K562 (cell line): ENCODE measurements at regions not wholly inside any gene's neighbourhood (a gene's known extent, or its start where the extent isn't known, plus 50 kb on each side); places are given as distances from the start of the nearest gene placed in this dataset.
A peak's percentile ranks its signal among the peaks of the same experiment; 100 is the strongest.

ENCODE experiments used
- ATF2 ChIP-seq: sonication (generic); formaldehyde crosslinking; IDR thresholded peaks from 2 replicates; pipeline ENCODE4 v1.8.1; 2022; ENCODE audit warnings: missing genetic modification reagents
- BCLAF1 ChIP-seq, 2 experiments: fragments of 450-650 bp in 1 of 2; IDR thresholded peaks; 2 replicates each; pipeline ENCODE4 v1.6.1; 2011 to 2017; ENCODE audit warnings: low read depth in 2 of 2, antibody characterized with exemption in 1 of 2, borderline replicate concordance in 1 of 2, low read length in 1 of 2, mild to moderate bottlenecking in 1 of 2, mixed read lengths in 1 of 2; ENCODE audit not compliant: control insufficient read depth in 1 of 2
- CBFA2T3 ChIP-seq: fragments of 450-650 bp; IDR thresholded peaks from 2 replicates; pipeline ENCODE4 v1.6.1; 2017
- CHD2 ChIP-seq: IDR thresholded peaks from 2 replicates; pipeline ENCODE4 v1.6.1; 2011; ENCODE audit warnings: low read depth, low read length
- ELK3 ChIP-seq: fragments of 450-650 bp; formaldehyde crosslinking; IDR thresholded peaks from 2 replicates; pipeline ENCODE4 v1.4.0; 2020; ENCODE audit warnings: mild to moderate bottlenecking
- GATA2 ChIP-seq: sonication (generic); formaldehyde crosslinking; IDR thresholded peaks from 2 replicates; pipeline ENCODE4 v1.4.0; 2020; ENCODE audit warnings: mild to moderate bottlenecking, missing genetic modification reagents
- TEAD4 ChIP-seq, 2 experiments: sonication (generic) in 1 of 2; formaldehyde crosslinking in 1 of 2; IDR thresholded peaks; 2 replicates each; pipeline versions ENCODE4 v1.6.1 to v1.8.0; 2012 to 2022; ENCODE audit warnings: borderline replicate concordance in 1 of 2, inconsistent platforms in 1 of 2, low read length in 1 of 2, mild to moderate bottlenecking in 1 of 2, missing genetic modification reagents in 1 of 2
- THRAP3 ChIP-seq: fragments of 450-650 bp; IDR thresholded peaks from 2 replicates; pipeline ENCODE4 v1.6.1; 2016; ENCODE audit warnings: mild to moderate bottlenecking, inconsistent platforms, borderline replicate concordance
- ZFP1 ChIP-seq: fragments of 450-650 bp; formaldehyde crosslinking; IDR thresholded peaks from 2 replicates; pipeline ENCODE4 v1.4.0; 2020; ENCODE audit warnings: mild to moderate bottlenecking, mixed read lengths
- ZFP30 ChIP-seq: fragments of 250-450 bp; sonication (Bioruptor Pico); IDR thresholded peaks from 2 replicates; pipeline ENCODE4 v1.8.0; 2022; ENCODE audit warnings: moderate library complexity, mild to moderate bottlenecking, inconsistent platforms, borderline replicate concordance
- ZNF175 ChIP-seq: fragments of 200-800 bp; sonication (Bioruptor generic); IDR thresholded peaks from 2 replicates; pipeline ENCODE4 v1.6.1; 2016; ENCODE audit warnings: low read depth, mild to moderate bottlenecking, missing genetic modification characterization, missing compliant biosample characterization
- ZNF282 ChIP-seq: sonication (generic); formaldehyde crosslinking; IDR thresholded peaks from 2 replicates; pipeline ENCODE4 v1.8.1; 2023; ENCODE audit warnings: missing genetic modification reagents
- ZNF561 ChIP-seq: fragments of 450-650 bp; formaldehyde crosslinking; conservative IDR thresholded peaks from 2 replicates; pipeline ENCODE4 v1.4.0; 2020; ENCODE audit warnings: mild to moderate bottlenecking, moderate library complexity
- ZNF778 ChIP-seq: fragments of 450-650 bp; formaldehyde crosslinking; IDR thresholded peaks from 2 replicates; pipeline ENCODE4 v1.4.0; 2020; ENCODE audit warnings: mild to moderate bottlenecking, moderate library complexity
- TF ChIP-seq, protein P1 (sequence below): sonication (generic); formaldehyde crosslinking; IDR thresholded peaks from 2 replicates; pipeline ENCODE4 v1.8.0; 2022; ENCODE audit warnings: missing genetic modification reagents, mild to moderate bottlenecking, moderate library complexity, borderline replicate concordance
- TF ChIP-seq, protein P2 (sequence below): IDR thresholded peaks from 2 replicates; pipeline ENCODE4 v1.6.1; 2011; ENCODE audit not compliant: insufficient read length; ENCODE audit errors: extremely low read depth
- TF ChIP-seq, protein P3 (sequence below): IDR thresholded peaks from 2 replicates; pipeline ENCODE4 v1.6.1; 2016; ENCODE audit warnings: missing genetic modification characterization, missing compliant biosample characterization

DNA sequence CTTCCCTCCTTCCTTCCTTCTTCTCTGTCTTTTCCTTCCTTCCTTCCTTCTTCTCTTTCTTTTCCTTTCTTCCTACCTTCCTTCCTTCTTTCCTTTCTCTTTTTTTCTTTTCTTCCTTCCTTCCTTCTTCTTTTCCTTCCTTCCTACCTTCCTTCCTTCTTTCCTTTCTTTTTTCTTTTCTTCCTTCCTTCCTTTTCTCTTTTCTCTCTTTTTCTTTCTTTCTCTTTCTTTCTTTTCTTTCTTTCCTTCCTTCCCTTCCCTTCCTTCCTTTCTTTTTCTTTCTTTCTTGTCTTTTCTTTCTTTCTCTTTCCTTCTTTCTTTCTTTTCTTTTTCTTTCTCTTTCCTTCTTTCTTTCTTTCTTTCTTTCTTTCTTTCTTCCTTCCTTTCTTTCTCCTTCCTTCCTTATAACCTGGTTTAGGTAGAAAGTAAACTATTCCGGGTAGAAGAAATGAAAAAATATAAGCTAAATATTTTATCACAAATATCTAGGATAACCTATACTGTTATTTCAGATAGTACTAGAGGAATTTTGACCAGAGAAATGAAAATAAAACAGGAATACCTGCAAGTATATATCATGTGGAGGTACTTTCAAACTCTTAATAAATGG, 1741.8 kb upstream of the CDH9 start (continued):
- TF ChIP-seq ELK3 (CRISPR knock-in tag) (no peak), GATA2 (CRISPR knock-in tag) (no peak), THRAP3 (0 out of 2 replicates have a peak, but pooled peaks have one; percentile 62), CBFA2T3 (no peak), CHD2 (no peak), ZFP30 (no peak), ZNF282 (CRISPR knock-in tag) (no peak), TEAD4 (IDR thresholded peaks at IDR 0.05; ENCODE audit: low read length) (no peak), TEAD4 (CRISPR knock-in tag; IDR thresholded peaks at IDR 0.05; ENCODE audit: borderline replicate concordance) (no peak), ATF2 (CRISPR knock-in tag) (no peak), ZNF561 (CRISPR knock-in tag) (no peak), ZNF175 (CRISPR knock-in tag) (no peak), ZFP1 (CRISPR knock-in tag) (no peak), BCLAF1 (IDR thresholded peaks at IDR 0.05; ENCODE audit: borderline replicate concordance in 1 of 2, control insufficient read depth in 1 of 2, low read depth in 2 of 2, low read length in 1 of 2) (no peak), ZNF778 (CRISPR knock-in tag) (no peak)
- TF ChIP-seq, protein P1, sequence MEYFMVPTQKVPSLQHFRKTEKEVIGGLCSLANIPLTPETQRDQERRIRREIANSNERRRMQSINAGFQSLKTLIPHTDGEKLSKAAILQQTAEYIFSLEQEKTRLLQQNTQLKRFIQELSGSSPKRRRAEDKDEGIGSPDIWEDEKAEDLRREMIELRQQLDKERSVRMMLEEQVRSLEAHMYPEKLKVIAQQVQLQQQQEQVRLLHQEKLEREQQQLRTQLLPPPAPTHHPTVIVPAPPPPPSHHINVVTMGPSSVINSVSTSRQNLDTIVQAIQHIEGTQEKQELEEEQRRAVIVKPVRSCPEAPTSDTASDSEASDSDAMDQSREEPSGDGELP: no peak
- TF ChIP-seq, protein P2, sequence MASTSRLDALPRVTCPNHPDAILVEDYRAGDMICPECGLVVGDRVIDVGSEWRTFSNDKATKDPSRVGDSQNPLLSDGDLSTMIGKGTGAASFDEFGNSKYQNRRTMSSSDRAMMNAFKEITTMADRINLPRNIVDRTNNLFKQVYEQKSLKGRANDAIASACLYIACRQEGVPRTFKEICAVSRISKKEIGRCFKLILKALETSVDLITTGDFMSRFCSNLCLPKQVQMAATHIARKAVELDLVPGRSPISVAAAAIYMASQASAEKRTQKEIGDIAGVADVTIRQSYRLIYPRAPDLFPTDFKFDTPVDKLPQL: no peak
- TF ChIP-seq, protein P3, sequence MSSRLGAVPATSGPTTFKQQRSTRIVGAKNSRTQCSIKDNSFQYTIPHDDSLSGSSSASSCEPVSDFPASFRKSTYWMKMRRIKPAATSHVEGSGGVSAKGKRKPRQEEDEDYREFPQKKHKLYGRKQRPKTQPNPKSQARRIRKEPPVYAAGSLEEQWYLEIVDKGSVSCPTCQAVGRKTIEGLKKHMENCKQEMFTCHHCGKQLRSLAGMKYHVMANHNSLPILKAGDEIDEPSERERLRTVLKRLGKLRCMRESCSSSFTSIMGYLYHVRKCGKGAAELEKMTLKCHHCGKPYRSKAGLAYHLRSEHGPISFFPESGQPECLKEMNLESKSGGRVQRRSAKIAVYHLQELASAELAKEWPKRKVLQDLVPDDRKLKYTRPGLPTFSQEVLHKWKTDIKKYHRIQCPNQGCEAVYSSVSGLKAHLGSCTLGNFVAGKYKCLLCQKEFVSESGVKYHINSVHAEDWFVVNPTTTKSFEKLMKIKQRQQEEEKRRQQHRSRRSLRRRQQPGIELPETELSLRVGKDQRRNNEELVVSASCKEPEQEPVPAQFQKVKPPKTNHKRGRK (tag): peak; percentile 99
